ENCODE measurements at regions not wholly inside any gene's neighbourhood (a gene's known extent, or its start where the extent isn't known, plus 50 kb on each side); places are given as distances from the start of the nearest gene placed in this dataset.

- peak; percentile 82 for TF ChIP-seq FEZF1 (tag by site-specific recombination; IDR thresholded peaks at IDR 0.05)
- TF ChIP-seq OSR2 (tag by site-specific recombination; IDR thresholded peaks at IDR 0.05), result 0 out of 2 replicates have a peak, but pooled peaks have one; percentile 26
- TF ChIP-seq SP7 (tag by site-specific recombination; IDR thresholded peaks at IDR 0.05), result peak; percentile 39; the same call in 1 of the 2 replicates
- no peak for TF ChIP-seq ZNF530 (tag by site-specific recombination; IDR thresholded peaks at IDR 0.05; ENCODE audit: low read depth)
- no peak for TF ChIP-seq KLF1 (tag by site-specific recombination; IDR thresholded peaks at IDR 0.05)
- no peak for TF ChIP-seq ZNF280D (tag by site-specific recombination; IDR thresholded peaks at IDR 0.05)
- TF ChIP-seq EGR2 (tag by site-specific recombination; IDR thresholded peaks at IDR 0.05; ENCODE audit: low read depth), result peak; percentile 72; the same call in 1 of the 2 replicates
- TF ChIP-seq ZNF707 (tag by site-specific recombination; IDR thresholded peaks at IDR 0.05), result no peak
- peak; percentile 58; the same call in 1 of the 2 replicates for TF ChIP-seq ZIC2 (tag by site-specific recombination; IDR thresholded peaks at IDR 0.05)
- no peak for TF ChIP-seq ZSCAN4 (tag by site-specific recombination; IDR thresholded peaks at IDR 0.05)
- no peak for TF ChIP-seq ZNF423 (tag by site-specific recombination; IDR thresholded peaks at IDR 0.05)
- TF ChIP-seq ZSCAN30 (tag by site-specific recombination; IDR thresholded peaks at IDR 0.05), result no peak
- no peak for TF ChIP-seq ZNF837 (tag by site-specific recombination; IDR thresholded peaks at IDR 0.05)
- no peak for TF ChIP-seq ZNF148 (tag by site-specific recombination; IDR thresholded peaks at IDR 0.05; ENCODE audit: borderline replicate concordance)
- TF ChIP-seq ZEB2 (tag by site-specific recombination; IDR thresholded peaks at IDR 0.05), result no peak
- peak; percentile 81 for TF ChIP-seq ZFHX2 (tag by site-specific recombination; conservative IDR thresholded peaks at IDR 0.05)
- TF ChIP-seq MYNN (tag by site-specific recombination; IDR thresholded peaks at IDR 0.05; ENCODE audit: borderline replicate concordance), result no peak
Observed at GRCh38 chr2:109066917-109067597, 61.9 kb upstream of the SH3RF3 start (continued).

GRCh38 chr2:109066501-109066900 is 62.5 kb upstream of the SH3RF3 start:
- TF ChIP-seq ZNF664 (tag by site-specific recombination; IDR thresholded peaks at IDR 0.05) (no peak), ZNF555 (tag by site-specific recombination; conservative IDR thresholded peaks at IDR 0.05) (no peak), ZNF76 (tag by site-specific recombination; IDR thresholded peaks at IDR 0.05; ENCODE audit: borderline replicate concordance, low read depth) (no peak), ZNF830 (tag by site-specific recombination; IDR thresholded peaks at IDR 0.05; ENCODE audit: low read depth) (no peak), ZNF416 (tag by site-specific recombination; IDR thresholded peaks at IDR 0.05) (no peak), ATF2 (tag by site-specific recombination; IDR thresholded peaks at IDR 0.05; ENCODE audit: low read depth) (no peak), ZNF394 (tag by site-specific recombination; IDR thresholded peaks at IDR 0.05; ENCODE audit: borderline replicate concordance) (no peak), ZNF488 (tag by site-specific recombination; IDR thresholded peaks at IDR 0.05) (no peak)
- Histone ChIP-seq H3K27ac (ENCODE audit: extremely low read depth, low read depth, low read length) (no peak overlapping the region), H3K36me3 (ENCODE audit: control insufficient read depth in 2 of 2, insufficient read depth in 1 of 2, low read length in 2 of 2) (no peaks in the 10 kb centered on the region), H3K9me3 (ENCODE audit: control insufficient read depth, insufficient read depth, low read depth, low read length) (no peaks in the 10 kb centered on the region), H3K4me3 (ENCODE audit: low read depth, low read length) (no peak overlapping the region), H3K4me1 (ENCODE audit: control insufficient read depth, insufficient read depth, low read length) (no peaks in the 10 kb centered on the region)
- ChIA-PET CTCF (interaction anchor here (0.7 kb wide), 1 partner anchor 280 kb away, joined by 3 read pairs; the partner anchor contains the start of gene CCDC138), POLR2A (no interaction called here)
